NCI-H82 treated with DMSO at 0.1 percent for 48 hours (cell line): ENCODE measurements at regions not wholly inside any gene's neighbourhood (a gene's known extent, or its start where the extent isn't known, plus 50 kb on each side); places are given as distances from the start of the nearest gene placed in this dataset.
"Not testable (repeated sequence)": the region's sequence is repeated elsewhere in the genome, so short reads cannot be mapped to it uniquely, and the experiment has no call there.

Experiments used
- DNase-seq: peaks from one replicate; lab custom pipeline; 2025; ENCODE audit not compliant: unreplicated experiment; lab: John Stamatoyannopoulos, UW

DNA sequence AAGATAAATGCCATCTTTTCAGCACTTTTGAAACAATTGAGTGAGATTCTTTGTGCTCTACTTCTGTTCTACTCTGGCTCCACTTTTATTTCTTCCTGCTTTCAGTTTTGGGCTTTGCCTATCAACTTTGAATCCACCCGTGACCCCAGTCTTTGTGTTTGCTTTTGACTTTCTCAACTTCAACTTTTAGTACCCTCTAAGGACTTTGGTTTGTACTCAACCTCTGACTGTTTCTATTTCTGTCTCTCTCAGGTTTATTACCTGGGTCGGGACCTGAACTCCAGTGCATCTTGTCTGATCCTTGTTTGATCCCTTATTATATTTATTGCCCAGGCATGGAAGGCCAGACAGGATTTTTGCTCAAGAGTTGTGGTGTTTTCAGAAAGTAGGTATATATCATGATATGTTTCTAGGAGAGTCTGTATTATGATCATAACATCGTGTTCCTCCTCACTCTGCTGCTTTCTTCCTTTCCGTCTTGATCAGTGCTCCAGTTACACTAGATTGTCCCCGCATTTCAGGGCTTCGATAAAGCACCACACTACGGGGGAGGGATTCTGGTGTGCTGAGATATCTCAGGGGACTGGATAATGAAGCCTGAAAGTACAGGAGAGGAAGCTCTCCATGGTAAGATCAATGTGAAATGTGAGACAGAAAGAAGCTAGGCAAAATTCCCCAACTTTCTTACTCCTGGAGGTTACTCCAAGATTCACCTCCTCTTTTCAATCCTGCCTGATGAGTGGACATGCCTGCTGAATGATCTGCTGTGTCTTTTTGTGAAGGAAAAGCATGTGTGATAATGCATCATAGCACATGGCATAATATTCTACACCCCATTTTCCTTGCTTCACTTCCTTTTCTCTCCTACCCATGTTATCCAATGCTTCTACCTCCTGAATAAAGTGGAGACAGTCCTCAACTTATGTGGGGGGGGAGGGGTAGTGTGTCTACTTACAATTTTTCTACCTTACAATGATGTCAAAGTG, 155.5 kb upstream of the GRIN3A start:
- DNase-seq: no peak

DNA sequence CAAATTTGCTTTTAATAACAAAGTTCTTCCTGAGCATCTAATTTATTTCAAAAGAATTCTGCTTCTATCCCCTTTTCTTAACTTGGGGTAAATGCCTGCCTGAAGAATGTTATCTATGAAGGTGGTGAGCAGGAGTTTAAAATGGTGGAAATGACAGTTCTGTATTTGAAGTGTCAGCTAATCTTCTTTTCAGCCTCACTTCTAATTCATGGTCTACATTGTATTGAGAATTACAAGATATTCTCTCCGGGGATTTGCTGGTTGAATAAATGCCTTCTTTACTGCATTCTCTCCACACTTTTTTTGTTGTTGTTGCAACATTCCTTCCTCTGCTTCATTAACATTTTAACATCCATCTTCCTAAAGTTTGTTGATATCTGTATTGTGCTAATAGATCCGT, 143.1 kb upstream of the GRIN3A start:
- DNase-seq: no peak

DNA sequence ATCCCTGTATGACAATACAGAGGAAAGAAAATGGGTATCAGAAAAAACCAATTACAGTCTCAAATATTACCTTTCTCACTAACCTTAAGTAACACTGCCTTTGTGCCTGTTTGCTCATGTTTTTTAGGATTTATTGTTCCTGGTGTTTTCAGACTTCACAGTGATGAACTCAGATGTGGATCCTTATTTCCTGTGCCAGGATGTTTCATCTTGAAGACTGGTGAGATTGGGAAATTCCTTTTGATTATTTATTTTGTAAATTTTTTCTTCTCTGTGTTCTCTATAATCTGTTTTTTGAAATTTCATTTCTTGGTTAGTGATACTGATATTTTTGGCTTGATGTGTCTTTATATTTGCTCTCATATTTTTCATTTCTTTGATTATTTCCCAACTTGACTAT, 142.4 kb upstream of the GRIN3A start:
- no peak for DNase-seq

DNA sequence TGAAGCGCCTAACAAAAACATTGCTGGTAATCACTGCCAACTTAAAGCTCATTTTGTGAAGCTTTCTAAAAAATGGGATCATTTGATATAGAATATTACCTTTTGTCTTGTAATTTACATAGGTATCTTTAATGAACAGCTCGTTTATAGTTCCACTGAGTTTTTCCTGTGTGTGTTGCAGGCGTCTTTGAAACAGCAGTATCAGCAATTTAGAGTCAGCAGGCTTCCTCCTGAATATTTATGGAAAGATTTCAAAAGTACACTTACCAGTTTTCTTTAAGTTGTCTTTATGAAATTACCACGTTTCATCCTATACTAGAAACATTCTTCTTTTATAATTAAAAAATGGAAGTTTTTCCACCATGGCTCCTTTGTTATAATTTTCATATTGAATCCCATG, 140.3 kb upstream of the GRIN3A start:
- DNase-seq: no peak

DNA sequence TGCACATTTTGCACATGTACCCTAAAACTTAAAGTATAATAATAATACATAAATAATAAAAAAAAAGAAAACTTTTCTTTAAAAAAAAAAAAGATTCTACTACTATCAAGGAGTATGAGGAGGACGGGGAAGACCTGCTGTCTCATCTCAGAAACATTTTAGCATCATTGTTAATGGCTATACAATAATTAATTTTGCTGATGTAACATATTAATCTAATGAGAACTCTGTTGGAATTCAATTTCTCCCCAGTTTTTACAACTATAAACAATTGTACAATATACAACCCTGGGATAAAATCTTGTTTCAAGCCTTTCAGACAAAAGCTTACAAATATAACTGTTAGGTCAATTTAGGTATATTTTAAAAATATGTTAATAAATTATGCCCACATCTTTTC, 139.0 kb upstream of the GRIN3A start:
- no peak for DNase-seq

DNA sequence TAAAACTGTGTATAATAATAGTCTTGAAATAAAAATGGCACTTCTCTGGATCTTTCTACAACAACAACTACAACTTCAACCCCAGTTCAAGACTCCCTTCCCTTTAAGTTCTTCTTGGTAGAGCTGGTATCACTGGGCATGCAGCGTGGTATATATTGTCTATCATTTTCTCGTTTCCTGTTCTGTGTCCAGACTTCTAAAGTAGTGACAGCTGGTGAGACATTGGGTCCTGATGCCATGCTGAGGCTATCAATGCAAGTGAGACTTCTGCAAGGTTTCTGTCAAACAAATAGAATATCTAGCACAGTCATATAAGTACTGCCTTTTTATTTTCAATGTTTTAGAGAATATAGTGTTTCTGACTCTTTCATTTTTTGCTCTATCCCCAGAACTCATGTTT, 123.0 kb upstream of the GRIN3A start:
- DNase-seq: no peak

DNA sequence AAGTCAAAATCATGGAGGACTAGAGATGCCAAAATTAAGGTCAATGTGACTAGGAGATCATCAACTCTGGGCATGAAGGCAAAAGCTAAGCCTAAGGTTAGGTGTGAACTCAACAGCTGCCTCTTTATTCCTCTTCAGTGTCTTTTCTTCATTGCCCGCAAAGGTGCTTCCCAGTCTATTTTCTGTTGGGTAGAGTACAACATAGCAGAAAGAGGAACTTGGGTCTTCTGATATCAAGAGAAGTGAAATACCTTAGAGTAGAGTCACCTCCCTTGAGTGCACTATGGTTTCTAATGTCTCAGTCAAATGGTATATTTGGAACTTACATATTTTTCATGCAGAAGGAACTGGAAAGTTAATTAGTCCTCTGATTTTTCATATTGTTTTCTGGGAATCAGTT, 122.5 kb upstream of the GRIN3A start:
- DNase-seq: no peak

DNA sequence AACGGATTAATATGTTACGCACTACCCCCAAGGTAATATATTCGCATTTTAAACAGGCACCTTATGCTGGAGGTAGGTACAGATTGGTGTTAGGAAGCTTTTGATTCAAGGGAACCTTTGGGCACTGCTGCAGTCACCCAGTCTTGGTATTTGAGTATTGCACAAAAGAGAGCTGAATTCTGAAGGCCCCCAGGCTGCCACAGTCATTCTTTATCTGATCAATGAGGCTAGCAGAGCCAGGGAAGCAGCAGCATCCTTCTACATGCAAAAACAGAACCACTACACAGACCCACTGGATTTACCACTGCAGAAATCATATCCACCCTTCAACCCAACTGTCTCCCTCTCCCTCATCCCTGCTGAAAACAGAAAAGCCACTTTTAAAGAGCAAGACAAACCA, 121.2 kb upstream of the GRIN3A start:
- DNase-seq: no peak

DNA sequence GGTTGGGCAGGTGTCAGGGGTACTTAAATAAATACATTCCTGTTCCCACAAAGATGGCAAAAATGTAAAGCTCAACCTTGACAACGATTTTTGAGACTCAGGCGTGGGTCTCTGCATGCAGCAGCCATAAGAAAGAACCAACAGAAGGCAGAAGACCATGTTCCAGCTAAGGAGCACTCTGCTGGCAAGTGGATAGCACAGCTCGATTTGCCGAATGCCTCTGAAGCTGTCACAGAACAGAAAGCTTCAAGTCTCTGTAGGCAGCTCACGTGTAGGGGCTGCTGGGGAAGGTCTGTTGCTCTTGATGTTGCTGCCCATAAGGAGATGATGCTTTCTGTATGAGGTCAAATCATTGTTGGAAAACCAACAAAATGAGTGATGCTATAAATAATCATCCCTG, 119.6 kb upstream of the GRIN3A start:
- no peak for DNase-seq

DNA sequence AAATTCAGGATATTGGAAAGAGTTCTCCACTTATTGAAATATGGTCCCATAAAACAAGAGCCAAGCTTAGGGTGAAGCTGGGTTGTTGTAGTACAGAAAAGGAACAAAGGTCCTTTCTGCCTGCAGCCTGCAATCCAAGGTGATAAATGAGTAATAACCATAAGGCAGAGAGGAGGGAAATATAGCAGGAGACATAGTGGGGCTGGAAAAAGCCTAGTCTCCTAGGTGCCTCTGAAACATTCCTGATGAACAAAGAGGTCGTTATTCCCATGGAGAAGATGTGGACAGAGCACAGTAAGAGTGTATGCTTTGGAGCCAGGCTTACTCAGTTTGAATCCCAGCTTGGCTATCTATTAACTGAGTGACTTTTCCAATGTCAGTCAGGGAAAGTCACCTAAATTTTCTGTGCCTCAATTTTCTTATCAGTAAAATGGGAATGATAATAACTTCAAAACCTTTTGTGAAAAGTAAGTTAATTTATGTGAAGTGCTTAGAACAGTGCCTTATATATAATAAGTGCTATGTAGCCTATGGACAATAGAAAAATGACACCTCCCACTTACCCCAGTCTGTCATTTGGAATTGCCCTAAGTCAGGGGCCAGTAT, 110.8 kb upstream of the GRIN3A start:
- no peak for DNase-seq

DNA sequence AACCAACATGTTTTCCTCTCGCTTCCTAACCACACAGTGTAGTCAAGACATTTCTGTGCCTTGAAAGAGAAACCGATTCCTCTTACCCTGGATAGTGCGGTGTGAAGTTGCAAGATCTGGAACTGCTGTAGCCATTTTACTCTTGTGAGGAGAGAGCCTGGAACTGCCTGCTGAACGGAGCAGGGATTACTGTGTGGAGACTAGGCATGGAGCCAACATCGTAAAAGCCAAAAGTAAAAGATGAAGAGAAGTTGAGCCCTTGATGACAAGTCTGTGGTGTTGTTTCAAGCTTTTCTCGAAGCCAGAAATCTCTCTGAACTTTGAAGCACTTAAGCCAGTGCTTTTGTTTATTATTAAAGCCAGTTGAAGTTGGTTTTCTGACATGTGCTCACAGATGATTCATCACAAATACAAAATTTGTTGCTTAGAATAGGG, 110.1 kb upstream of the GRIN3A start:
- no peak for DNase-seq

DNA sequence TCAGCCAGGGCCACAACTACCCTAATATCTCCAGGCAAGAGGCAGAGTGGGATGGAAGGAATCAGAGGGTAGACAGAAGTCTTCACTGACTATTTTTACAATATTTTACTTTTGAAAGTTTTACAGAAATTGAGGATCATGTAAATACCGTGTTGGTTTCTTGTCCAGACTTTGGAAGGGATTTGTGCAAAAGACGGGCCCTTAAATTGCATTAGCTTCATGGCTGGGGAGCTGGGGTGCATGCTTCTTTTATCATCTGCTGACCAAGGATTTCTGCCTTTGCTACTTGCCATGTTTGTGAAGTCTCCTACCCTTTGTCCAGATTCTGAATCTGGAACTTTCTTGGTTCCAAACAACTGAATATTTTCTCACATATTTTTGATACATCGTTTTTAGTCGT, 107.7 kb upstream of the GRIN3A start:
- DNase-seq: no peak

DNA sequence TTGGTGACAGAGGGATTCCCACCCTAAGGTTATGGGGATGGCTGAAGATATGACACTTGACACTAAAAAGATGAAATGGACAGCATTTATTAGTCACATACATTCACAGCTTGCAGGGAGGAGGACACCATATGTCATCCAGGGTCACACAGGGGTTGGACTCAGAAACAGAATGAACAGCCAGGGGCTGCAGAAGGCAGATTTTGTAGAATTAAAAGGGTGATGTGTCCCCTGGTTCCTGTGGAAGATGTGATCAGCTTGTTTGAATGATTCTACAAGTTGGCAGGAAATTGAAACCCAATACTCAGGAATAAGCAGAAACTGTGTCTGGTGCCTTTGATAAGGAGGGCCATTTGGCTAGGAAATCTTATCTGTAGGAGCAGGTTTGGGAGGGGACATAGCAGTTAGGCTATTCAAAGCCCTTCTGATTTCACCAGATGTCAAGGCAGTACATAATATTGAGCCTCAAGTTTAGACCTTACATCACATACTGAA, 102.3 kb upstream of the GRIN3A start:
- no peak for DNase-seq

DNA sequence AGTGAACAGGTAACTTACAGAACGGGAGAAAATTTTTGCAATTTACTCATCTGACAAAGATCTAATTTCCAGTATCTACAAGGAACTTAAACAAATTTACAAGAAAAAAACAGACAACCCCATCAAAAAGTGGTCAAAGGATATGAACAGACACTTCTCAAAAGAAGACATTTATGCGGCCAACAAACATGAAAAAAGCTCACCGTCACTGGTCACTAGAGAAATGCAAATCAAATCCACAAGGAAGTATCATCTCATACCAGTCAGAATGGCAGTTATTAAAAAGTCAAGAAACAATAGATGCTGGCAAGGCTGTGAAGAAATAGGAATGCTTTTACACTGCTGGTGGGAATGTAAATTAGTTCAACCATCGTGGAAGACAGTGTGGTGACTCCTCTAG, 100.5 kb upstream of the GRIN3A start:
- DNase-seq: not testable (repeated sequence)

DNA sequence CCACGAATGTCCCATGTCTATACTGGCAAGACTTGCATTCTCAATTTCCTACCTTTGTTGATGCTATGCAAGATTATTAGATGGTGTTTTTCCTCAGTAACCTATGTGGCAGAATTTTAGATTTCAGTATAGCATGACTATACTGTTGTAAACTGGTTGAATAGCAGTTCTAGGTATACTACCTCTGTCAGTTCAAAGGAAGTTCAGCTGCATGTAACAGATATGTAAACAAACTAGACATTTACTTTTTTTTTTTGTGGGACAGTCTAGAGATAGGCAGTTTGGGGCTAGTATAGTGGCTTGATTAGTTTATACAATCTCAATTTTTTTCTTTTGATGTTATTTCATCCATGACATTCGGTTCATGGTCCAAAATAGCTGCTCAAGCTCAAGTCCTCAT, 97.6 kb upstream of the GRIN3A start:
- no peak for DNase-seq

DNA sequence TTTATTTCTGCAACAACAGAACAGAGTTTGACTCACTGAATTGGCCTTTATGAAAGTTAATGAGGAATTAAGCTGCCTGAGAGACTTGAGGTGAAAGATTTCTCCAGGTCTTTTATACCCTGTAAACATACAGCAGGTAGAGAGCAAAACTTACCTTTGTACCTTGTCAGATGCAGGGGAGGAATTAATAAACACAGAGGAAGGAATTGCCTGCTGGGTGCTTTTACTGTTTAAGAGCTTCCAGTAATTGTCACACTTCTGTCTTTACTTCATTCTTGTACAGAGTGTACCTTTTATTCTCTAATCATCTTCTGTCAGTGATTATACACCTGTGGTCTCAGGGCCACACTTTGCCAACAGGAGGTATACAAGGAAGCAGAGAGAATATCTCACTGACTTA, 94.0 kb upstream of the GRIN3A start:
- DNase-seq: no peak

DNA sequence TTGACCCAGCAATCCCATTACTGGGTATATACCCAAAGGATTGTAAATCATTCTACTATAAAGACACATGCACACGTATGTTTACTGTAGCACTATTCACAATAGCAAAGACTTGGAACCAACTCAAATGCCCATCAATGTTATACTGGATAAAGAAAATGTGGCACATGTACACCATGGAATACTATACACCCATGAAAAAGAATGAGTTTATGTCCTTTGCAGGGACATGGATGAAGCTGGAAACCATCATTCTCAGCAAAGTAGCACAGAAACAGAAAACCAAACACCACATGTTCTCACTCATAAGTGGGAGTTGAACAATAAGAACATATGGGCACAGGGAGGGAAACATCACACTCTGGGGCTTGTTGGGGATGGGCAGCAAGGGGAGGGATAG, 83.0 kb upstream of the GRIN3A start:
- not testable (repeated sequence) for DNase-seq

DNA sequence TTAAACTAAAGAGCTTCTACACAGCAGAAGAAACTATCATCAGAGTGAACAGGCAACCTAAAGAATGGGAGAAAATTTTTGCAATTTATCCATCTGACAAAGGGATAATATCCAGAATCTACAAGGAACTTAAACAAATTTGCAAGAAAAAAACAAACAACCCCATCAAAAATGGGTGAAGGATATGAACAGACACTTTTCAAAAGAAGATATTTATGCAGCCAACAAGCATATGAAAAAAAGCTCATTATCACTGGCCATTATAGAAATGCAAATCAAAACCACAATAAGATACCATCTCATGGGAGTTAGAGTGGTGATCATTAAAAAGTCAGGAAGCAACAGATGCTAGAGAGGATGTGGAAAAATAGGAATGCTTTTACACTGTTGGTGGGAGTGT, 82.5 kb upstream of the GRIN3A start:
- DNase-seq: not testable (repeated sequence)

DNA sequence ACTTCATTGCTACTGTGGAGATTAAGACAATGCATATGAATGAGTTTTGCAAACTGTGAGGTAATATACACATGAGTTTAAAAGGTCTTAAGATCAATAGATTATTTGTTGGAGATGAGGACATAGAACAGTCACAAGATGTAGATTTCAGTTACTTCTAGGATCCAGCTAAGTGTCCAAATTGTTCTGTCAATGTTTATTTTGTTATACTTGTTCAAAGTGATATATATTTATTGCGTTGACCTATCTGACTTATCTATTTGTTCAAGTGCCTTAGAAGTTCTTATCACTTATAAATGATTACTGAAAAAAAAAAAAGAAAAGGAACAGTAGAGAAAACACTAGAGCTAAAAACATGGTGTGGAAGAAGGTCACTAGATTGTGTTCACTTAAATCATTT, 75.6 kb upstream of the GRIN3A start:
- DNase-seq: no peak

DNA sequence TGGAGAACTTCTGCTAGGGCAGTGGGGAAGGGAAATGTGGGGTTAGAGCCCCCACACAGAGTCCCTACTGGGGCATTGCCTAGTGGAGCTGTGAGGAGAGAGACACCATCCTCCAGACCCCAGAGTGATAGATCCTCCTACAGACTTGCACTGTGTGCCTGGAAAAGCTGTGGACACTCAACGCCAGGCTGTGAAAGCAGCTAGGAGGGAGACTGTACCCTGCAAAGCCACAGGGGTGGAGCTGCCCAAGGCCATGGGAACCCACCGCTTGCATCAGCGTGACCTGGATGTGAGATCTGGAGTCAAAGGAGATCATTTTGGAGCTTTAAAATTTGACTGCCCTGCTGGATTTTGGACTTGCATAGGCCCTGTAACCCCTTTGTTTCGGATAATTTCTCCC, 69.4 kb upstream of the GRIN3A start:
- DNase-seq: not testable (repeated sequence)

DNA sequence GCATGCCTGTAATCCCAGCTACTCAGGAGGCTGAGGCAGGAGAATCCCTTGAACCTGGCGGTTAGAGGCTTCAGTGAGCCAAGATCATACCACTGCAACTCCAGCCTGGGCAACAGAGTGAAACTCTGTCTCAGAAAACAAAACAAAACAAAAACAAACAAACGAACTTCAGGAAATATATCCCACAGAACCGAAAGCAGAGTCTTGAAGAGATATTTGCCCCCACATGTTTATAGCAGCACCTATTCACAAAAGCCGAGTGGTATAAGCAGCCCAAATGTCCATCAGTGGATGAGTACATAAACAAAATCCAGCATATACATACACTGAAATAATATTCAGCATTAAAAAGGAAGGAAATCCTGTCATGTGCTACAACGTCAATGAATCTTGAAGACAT, 57.6 kb upstream of the GRIN3A start:
- no peak for DNase-seq

DNA sequence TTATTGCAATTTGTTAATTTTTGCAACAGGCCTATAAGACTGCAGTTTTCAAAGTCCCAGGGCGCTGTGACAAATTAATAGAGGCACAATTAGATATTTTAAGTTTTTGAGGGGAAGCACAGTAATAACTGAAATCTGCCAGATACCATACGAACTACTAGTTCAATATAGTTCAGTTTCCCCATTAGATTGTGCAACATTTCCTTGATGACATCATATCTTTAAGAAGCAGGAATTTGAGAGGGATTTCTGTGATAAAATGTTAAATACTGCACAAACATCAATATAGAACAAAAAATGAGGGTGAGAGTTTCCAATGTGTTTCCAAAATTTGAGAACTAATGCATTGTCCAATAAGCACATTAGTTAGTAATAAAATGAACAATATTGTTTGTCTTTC, 56.7 kb upstream of the GRIN3A start:
- DNase-seq: no peak
